ENCODE measurements at regions not wholly inside any gene's neighbourhood (a gene's known extent, or its start where the extent isn't known, plus 50 kb on each side); places are given as distances from the start of the nearest gene placed in this dataset.
"Not testable (repeated sequence)": the region's sequence is repeated elsewhere in the genome, so short reads cannot be mapped to it uniquely, and the experiment has no call there.

DNA sequence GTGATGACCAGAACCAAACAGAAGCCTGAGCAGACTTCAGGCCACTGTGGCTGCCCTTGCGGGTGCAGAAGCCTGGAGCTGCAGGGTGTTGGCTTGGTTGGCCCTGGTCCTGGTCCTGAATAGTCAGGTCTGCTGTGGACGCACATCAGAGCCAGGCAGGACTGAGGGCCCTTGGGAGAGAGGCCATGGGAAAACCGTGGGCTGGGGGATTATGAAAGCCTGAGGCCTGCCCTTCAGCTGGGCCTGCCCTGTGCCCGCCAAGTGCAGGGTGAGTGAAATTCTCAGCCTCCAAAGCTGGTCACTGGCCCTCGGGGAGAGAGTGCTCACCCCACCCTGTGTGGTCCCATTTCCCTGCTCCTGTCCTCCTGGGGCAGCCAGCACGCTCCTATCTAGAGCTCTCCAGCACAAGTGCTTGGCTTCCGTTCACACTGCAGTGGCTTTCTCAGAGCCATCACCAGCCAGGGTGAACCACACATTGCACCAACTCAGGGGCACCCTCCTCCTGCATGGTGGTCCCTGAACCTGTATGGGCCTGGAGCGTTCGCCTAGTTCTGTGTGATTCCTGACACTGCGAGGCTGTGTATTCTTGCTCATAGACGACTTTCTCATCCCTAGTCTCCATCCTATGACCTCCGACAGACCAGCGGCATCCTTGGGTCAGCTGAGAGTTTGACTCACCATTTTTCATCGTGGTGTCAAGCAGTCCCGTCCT lies 146.1 kb downstream of the TTLL2 start:
- no peak for DNase-seq (ENCODE audit: low read depth)

DNA sequence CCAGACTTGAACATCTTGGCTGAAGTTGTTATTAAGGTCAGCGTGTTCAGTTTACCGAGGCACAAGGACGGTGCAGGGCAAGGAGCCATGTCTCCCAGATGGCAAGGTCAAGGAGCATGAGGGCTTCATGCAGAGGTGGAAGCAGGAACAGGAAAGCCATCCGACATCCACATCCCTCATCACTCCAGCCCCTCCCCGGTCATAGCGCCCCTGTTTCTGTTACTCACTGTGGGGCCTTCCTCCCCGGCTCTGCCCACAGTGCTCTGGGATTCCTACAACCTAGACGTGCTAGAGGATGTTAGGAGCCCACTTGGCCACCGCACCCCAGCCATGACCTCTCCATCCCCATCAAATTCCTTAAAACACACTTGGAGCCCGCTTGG lies 146.7 kb downstream of the TTLL2 start:
- no peak for DNase-seq (ENCODE audit: low read depth)

DNA sequence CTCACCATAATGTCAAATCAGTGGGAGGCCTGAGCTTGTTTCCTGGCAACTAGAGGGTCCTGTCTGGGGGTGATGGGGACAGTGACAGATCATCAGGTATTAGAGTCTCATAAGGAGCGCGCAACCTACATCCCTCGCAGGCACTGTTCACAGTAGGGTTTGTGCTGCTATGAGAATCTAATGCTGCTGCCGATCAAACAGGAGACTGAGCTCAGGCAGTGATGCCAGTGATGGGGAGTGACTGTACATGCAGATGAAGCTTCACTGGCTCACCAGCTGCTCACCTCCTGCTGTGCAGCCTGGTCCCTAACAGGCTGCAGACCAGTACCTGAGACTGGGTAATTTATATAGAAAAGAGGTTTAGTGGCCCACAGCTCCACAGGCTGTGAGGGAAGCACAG lies 147.3 kb downstream of the TTLL2 start:
- DNase-seq (ENCODE audit: low read depth) = no peak

DNA sequence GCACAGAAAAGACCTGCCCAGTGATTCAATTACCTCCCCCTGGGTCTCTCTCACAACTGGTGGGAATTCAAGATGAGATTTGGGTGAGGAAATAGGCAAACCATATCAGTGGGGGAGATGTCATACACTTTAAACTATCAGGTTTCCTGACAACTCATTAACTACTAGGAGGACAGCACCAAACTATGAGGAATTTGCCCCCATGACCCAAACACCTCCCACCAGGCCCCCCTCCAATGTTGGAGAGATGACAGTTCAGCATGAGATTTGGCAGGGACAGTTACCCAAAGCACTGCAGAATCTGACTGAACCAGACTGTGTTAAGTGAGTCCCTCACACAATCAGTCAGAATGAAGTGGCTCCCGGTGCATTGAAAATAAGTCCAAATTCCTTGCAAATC lies 148.0 kb downstream of the TTLL2 start:
- DNase-seq (ENCODE audit: low read depth) = no peak

DNA sequence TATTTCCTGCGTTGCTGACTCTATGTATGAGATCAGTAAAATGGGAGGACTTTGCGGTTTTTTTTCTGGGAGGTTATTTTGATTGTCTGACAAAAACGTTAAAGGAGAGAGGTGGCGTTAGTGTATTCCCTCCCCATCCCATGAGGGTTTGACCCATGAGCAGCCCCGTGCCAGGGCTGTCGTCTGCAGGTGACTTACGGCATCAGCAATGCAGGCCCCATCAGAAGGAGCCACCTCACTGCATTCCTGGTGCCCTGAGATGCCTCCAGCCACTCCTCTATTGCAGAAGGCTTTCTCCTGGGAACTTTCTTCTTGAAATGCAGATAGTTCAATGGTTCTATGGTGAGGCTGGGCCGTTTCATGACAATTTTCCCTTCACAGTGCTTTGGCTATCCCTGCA lies 149.3 kb downstream of the TTLL2 start:
- no peak for DNase-seq (ENCODE audit: low read depth)

DNA sequence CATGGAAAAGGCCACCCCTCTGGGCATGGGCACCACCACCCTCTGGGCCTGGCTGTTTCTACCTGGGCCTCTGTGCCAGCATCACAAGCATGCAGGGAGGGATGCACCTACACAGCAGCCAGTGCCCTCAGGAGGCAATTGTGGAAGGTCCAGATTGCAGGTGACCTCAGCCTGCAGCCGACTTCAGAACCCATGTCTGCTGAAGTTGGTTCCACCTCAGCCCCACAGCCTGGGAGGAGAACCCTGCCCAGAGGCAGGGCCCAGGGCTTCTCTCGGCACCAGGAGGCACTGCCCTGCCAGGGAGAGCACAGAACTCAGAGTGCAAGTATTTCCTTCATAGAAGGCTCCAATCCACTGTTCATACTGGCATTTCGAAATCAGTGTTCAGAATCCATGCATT lies 149.8 kb downstream of the TTLL2 start:
- no peak for DNase-seq (ENCODE audit: low read depth)

DNA sequence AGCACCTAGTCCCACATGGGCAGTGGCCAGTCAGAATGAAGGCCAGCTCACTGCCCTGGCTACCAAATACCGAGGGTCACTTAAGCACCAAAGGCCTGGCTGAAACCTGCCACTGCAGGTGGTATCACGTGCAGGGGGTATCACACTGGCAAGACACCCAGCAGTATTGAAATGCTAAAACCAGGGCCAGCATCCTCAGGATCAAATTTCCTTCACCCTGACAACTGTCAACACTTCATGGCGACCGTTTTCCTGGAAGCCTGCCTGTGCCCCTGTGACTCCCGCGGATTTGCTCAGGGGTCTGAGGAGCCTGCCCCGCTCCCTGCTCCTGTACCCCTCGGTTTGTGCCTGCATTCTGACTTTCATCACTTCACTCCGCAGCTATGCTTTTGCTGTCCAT lies 151.1 kb downstream of the TTLL2 start:
- DNase-seq (ENCODE audit: low read depth) = no peak

DNA sequence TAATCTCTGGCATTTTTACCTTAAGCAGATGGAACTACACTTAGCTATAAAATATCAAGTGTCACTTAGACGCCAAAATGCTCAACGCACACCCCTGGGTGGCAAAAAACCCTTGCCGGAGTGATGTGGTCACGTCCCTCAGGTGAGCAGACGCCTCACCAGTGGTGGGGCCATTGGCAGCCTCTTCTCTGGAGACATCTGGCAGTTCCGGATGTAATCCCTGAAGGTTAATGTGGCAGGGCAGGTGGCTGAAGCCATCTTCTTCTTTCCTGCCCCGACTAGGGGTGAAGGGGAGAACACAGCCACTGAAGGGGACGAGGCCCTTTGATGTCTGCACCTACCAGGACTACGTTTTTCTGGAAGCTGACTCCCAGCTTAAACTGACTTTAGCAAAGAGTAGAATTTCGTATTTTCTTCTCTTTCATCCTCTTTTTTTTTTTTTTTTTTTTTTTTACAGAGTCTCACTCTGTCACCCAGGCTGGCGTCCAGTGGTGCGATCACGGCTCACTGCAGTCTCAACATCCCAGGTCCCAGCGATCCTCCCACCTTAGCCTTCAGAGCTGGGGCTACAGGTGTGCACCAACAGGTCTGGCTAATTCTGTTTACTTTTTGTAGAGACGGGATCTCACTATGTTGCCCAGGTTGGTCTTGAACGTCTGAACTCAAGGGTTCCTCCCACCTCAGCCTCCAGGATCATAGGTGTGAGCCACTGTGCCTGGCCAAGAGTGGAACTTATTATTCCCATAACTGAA lies 152.1 kb downstream of the TTLL2 start:
- no peak for DNase-seq (ENCODE audit: low read depth)

DNA sequence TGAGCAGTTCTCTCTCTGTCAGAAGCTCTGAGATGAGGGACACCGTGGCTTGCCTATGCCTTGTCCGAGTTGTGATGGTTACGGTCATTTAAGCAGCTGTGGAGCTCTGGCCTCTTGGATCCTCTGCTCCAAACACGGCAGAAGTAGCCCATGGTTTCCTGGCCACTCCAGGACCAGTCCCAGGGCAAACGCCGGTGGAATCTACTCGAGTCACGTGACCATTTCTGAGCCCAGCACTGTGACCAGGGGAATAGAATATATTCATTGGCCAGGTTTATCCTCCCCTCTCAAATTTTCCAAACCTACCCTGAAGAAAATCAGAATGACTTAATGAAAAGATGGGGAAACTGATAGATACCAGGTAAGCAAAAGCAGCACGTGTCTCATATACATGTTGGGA lies 152.8 kb downstream of the TTLL2 start:
- DNase-seq (ENCODE audit: low read depth) = no peak

DNA sequence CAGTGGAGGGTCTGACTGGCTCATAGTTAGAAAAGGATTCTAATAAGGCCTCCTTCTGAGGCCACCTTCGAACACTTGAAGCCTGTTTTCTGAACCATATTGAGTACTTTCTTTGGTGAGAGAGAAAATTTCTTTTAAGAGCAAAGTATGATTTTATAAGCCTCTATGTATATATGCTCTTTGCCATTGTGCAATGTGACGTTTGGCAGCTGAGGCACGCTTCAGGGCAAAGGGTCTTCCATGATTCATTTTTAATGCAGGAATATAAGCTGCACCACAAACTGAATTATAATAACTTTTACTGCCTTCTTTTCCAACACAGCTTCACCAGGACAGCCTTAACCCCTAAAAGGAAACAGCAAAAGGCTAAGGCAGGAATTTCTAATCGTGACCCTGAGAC lies 154.4 kb downstream of the TTLL2 start:
- no peak for DNase-seq (ENCODE audit: low read depth)

DNA sequence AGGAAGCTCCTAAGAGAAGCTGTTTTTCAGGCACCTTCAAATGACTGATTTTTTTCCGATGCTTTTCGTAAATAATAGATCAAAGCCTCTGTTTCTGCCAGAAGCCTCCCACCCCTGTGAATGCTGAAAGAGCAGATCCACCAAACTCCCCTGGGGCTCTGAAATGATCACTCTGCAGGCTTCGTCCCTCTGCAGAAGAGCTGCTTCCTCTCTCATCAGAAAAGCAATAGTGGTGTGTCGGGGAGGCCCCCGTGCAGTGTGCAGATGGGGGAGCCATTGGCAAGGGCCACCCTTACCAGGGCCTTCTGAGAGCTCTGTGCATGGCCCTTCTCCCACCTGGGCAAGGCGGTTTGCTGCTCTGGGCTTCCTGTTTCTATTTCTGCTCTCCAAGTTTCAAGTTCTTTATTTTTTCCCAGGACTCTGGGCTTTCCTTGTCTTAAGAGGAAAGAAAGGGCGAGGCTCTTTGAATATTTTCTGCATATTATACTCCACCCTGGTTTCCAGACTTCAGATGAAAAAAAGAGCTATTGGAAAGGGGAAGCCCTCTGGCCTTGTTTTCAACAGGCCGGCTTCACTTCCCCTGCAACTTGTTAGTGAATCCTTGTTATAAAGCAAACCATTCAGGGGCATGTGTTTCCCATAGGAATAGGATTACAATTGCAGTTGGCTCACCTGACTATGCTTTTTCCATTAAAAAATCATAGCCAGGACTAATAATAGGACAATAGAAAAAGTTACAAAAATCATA lies 155.2 kb downstream of the TTLL2 start:
- no peak for DNase-seq (ENCODE audit: low read depth)

DNA sequence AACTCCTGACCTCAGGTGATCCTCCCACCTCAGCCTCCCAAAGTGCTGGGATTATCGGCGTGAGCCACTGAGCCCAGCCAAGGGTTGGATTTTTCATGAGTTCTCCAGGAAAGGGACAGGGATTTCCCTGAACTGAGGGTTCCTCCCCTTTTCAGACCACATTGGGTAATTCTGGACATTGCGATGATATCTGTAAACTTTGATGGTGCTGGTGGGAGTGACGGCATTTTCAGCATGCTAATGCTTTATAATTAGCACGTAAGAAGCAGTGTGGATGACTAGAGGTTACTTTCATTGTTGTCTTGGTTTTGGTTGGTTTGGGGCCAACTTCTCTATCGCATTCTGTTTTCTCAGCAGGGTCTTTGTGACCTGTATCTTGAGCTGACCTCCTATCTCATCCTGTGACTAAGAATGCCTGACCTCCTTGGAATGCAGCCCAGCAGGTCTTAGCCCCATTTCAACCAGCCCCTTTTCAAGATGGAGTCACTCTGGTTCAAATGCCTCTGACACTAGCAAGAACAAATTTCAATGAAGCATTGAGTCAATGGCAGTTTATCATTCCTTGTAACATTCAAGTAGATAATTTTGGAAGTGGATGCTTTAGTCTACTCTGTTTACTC lies 156.5 kb downstream of the TTLL2 start:
- no peak for DNase-seq (ENCODE audit: low read depth)

DNA sequence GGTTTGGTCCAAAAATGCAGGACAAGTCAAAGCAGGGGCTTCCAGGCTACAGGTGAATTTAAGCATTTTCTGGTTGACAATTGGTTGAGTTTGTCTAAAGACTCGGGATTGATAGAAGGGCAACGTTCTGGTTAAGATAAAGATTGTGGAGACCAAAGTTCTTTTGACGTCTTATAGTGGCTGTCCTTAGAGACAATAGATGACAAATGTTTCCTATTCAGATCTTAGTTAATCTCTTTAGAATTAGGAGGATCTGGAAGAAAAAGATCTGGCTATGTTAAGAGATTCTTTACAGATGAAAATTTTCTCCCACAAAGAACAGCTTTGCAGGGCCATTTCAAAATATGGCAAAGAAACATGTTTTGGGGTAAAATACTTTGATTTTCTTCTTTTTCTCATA lies 157.9 kb downstream of the TTLL2 start:
- not testable (repeated sequence) for DNase-seq (ENCODE audit: low read depth)

DNA sequence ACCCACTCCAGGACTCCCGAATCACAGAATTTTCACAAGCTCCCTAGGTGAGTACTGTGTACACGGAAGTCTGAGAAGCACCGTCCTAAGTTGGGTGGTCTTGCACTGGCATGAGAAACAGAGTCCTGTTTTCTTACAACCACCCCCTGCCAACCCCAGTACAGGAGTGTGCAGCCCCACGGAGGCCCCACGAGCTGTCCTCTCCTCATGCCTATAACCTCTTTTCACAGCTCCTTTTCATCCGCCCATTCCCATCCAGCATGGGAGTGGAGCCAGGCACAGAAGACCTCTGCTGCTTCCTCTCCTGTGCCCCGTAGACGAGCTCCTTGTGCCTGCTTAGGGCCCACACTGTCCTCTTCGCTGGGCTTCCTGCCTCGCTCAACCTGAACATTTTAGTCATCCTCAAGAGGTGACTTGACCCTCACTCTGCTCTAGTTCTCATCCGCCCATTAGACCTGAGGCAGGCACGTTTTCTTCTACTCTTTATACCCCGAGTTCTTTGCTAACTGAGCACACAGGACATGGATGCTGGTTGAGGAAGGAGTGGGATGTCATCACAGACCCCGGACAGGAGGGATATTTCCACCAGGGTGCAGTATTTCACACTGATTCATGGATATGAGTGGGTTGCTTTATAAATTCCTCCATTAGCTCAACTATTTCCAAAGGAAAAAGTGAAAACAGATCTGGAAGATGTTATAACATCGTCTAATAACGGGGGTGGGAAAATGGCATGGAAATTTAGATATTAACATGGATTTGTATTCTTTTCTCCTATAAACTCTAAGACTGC lies 160.5 kb downstream of the TTLL2 start:
- DNase-seq (ENCODE audit: low read depth) = no peak

DNA sequence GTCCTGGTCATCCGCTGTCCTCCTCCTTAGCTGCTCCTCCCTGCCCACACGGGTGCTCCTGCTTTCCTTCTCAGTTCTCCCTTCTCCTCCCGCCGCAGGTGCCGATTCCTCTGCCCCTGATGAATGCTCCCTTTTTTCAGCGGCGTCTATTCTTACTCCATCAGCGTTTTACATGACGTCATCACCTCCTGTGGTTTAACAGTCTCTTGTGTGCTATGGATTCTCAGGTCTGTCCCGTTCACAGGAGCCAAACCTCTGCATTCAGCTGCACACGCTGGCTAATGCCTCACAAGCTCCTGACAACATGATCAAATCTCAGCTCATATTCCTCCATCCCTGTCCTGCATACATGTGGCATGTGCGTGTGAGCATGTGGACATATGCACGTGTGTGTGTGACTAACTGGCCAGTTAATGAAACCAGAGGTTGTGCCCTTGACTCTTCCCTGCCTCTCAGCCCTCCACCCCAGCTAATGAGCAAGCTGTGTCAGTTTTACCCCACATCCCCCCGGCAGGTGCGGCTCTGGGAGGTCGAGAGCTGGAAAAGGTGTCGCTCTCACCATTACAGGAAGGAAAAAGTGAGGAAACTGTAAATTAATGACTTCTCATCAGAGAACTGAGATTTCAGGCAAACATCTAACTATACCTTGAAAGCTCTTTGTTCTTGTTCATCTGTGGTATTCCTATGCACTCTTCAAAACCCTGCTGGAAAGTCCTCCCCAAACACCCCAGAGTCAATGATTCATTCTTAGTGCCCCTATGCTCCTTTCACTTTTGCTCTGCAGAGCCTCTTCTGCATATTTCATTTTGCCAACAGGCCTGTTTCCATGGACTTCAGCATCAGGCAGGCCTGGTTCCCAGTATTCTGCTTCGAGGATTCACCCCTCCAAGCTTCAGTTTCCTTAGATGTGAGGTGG lies 163.1 kb downstream of the TTLL2 start:
- DNase-seq (ENCODE audit: low read depth) = no peak

DNA sequence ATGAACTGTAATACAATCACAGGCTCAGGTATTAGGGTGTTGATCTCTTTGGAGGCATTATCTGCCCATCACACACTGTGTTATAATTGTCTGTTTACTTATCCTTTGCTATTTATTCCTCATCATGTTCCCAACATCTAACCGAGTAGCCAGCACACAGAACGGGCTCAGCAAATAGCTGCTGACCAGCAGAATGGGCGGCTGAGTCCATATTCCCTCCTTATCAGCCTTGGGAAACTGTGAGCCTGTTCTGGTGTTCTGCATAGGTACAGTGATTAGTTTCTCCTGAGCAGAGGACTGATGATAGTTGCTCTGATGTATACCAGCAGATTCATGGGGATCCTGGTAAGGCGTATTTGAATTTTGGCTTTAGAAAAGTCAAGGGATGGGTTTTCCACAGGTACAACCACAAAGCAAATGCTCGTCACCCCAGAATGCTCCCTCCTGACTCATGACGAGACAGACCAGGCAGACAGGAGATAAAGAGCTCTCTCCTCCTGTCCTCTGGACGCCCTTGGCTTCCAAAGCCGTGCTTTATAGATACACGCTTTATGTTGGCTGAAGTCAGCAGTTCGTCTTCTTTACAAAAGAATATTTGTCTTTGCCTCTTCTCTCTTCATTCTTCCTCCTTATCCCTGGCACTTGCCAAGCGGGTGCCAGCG lies 166.7 kb downstream of the TTLL2 start:
- no peak for DNase-seq (ENCODE audit: low read depth)

DNA sequence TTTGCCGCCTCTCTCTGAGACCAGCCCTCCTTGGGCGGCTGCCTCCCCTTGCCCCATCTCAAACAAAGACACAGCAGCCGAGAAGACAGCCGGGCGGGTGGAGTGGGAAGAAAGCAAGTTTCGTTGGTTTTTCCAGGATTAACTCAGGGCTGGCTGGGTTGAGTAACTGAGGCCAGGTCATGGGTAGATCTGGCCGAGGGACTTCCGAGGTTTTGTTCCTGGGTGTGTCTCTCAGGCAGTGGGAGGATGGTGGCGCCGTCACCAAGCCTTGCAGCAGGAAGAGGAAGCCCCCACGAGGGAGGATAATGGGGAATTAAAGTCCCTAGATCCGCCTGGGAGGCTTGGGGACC lies 167.2 kb downstream of the TTLL2 start:
- DNase-seq (ENCODE audit: low read depth) = no peak

DNA sequence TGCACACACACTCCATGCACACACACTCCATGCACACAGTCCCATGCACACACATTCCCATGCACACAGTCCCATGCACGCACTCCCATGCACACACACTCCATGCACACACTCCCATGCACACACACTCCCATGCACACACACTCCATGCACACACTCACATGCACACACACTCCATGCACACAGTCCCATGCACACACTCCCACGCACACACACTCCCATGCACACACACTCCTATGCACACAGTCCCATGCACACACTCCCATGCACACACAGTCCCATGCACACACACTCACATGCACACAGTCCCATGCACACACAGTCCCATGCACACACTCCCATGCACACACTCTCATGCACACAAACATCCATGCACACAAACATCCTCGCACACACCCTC lies 168.4 kb downstream of the TTLL2 start:
- no peak for DNase-seq (ENCODE audit: low read depth)

DNA sequence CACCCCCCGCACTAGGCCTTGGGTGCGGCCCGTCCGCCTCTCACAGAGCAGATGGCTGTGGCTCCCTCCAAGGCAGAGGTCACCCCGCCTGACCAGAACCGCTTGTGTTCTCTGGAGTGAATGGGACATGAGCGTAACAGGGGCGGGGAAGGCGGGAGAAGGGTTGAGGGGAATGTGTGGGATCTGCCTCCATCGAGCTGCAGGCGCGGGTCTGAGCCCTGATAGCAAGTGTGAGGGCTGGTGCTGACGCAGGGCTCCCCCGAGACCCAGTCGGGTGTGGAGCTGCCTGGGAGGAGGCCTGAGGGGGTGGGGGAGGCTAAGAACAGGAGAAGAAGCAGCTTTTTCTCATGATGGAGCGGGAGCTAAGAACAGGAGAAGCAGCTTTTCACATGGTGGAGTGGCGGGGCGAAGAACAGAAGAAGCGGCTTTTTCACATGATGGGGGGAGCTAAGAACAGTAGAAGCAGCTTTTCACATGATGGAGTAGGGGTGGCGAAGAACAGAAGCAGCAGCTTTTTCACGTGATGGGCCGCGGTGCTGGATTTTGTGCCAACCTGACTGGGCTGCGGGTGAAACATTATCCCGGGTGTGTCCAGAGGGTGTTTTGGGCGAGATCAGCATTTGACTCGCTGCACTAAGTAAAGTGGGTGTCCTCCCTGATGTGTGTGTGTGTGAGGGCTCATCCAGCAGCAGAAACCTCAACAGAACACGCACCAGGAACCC lies 169.3 kb downstream of the TTLL2 start:
- DNase-seq (ENCODE audit: low read depth) = no peak

Measured in CMK (cell line).